Sigmoid colon (tissue), 6 donors: ENCODE measurements at regions not wholly inside any gene's neighbourhood (a gene's known extent, or its start where the extent isn't known, plus 50 kb on each side); places are given as distances from the start of the nearest gene placed in this dataset.

Experiments used
- DNase-seq: peaks from one replicate; pipeline ENCODE4 v3.0.0-alpha.2; 2019
- H3K27ac ChIP-seq, 4 donors: fragments of 200-600 bp; sonication (generic); one replicate each; pipeline ENCODE4 v1.5.1; 2016 to 2019; ENCODE audit warnings: mild to moderate bottlenecking in 1 of 4
- H3K27me3 ChIP-seq, 3 donors: fragments of 200-600 bp; sonication (generic); one replicate each; pipeline ENCODE4 v1.5.1; 2019; ENCODE audit warnings: mild to moderate bottlenecking in 1 of 3
- H3K36me3 ChIP-seq, 4 donors: fragments of 200-600 bp; sonication (generic); one replicate each; pipeline ENCODE4 v1.5.1; 2016 to 2019
- H3K4me1 ChIP-seq, 4 donors: fragments of 200-600 bp; sonication (generic); one replicate each; pipeline ENCODE4 v1.5.1; 2017 to 2019
- H3K4me3 ChIP-seq, 4 donors: fragments of 200-600 bp; sonication (generic); one replicate each; pipeline ENCODE4 v1.5.1; 2017 to 2019; ENCODE audit warnings: mild to moderate bottlenecking in 2 of 4, moderate library complexity in 1 of 4
- H3K9me3 ChIP-seq, 4 donors: fragments of 200-600 bp in 3 of 4; sonication (generic) in 3 of 4; one replicate each; pipeline versions ENCODE4 v1.5.1 to v1.6.1; 2013 to 2019
- EP300 ChIP-seq, 4 donors: sonication (generic); formaldehyde crosslinking; IDR thresholded peaks; one replicate each; pipeline ENCODE4 v1.6.1; 2017; ENCODE audit warnings: antibody characterized with exemption in 4 of 4
- POLR2A ChIP-seq, 2 donors: fragments of 450-650 bp; IDR thresholded peaks; one replicate each; pipeline ENCODE4 v1.6.1; 2016; ENCODE audit warnings: antibody characterized with exemption in 2 of 2, mild to moderate bottlenecking in 2 of 2, moderate library complexity in 2 of 2
- POLR2AphosphoS5 ChIP-seq, 4 donors: sonication (generic); formaldehyde crosslinking; IDR thresholded peaks; one replicate each; pipeline ENCODE4 v1.6.1; 2017; ENCODE audit warnings: antibody characterized with exemption in 4 of 4
- WGBS, 2 donors: extraction: QIAGEN DNeasy Blood & Tissue Kit; methylation state at CpG; one replicate each; pipeline ENCODE4 v1.1.7; 2013; 5-methylcytosine and 5-hydroxymethylcytosine counted together
- intact Hi-C: fragments of 100-400 bp; cut with DNase I; formaldehyde crosslinking; loops from one replicate; pipeline ENCODE4 v1.15.1; 2023
- TF ChIP-seq, protein P1 (sequence below), 4 experiments: fragments of 450-650 bp in 3 of 4; fragments of 200-600 bp in 1 of 4; IDR thresholded peaks; one replicate each; pipeline ENCODE4 v1.5.1; 2016 to 2019; ENCODE audit warnings: antibody characterized with exemption in 4 of 4, mild to moderate bottlenecking in 3 of 4, moderate library complexity in 2 of 4
- donor health status: healthy with polysubstance abuse.
- donor health status: healthy.

DNA sequence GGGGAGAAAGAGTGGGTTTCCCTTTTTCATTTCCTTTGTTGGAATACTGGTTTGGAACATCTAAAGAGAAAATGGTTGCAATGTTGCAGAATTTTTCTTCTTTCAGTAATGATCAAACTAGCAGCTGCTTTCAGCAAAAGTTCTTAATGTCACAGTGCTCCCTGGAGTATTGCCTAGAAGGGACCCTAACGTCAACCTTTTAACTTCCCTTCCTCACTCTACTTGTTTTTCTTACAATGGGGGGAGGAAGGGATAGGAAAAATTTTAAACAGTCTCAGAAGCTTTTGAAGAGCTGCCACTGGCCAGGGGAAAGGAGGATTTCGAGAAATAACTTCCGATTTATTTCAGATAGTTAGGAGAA lies 521.8 kb downstream of the MED13L start:
- Histone ChIP-seq H3K27ac (no peak overlapping the region), H3K4me3 (no peak overlapping the region), H3K4me1 (no peaks in the 10 kb centered on the region), H3K36me3 (no peaks in the 10 kb centered on the region), H3K27me3 (peaks cover 0 to 47% (median 4%) of the 10 kb centered on the region in 3 donors), H3K9me3 (no peaks in the 10 kb centered on the region)
- no peak for DNase-seq
- TF ChIP-seq POLR2A (IDR thresholded peaks at IDR 0.05) (no peak), POLR2AphosphoS5 (IDR thresholded peaks at IDR 0.05) (no peak), EP300 (IDR thresholded peaks at IDR 0.05) (no peak)
- TF ChIP-seq, protein P1, sequence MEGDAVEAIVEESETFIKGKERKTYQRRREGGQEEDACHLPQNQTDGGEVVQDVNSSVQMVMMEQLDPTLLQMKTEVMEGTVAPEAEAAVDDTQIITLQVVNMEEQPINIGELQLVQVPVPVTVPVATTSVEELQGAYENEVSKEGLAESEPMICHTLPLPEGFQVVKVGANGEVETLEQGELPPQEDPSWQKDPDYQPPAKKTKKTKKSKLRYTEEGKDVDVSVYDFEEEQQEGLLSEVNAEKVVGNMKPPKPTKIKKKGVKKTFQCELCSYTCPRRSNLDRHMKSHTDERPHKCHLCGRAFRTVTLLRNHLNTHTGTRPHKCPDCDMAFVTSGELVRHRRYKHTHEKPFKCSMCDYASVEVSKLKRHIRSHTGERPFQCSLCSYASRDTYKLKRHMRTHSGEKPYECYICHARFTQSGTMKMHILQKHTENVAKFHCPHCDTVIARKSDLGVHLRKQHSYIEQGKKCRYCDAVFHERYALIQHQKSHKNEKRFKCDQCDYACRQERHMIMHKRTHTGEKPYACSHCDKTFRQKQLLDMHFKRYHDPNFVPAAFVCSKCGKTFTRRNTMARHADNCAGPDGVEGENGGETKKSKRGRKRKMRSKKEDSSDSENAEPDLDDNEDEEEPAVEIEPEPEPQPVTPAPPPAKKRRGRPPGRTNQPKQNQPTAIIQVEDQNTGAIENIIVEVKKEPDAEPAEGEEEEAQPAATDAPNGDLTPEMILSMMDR (IDR thresholded peaks at IDR 0.05), result no peak
- WGBS, 2 donors, result 42 to 73% methylated on average over 3 of the region's 3 CpGs
- intact Hi-C loops, result loop anchor here (5.0 kb wide), 1 partner anchor 162 kb away; no protein-coding TSS in a partner anchor

DNA sequence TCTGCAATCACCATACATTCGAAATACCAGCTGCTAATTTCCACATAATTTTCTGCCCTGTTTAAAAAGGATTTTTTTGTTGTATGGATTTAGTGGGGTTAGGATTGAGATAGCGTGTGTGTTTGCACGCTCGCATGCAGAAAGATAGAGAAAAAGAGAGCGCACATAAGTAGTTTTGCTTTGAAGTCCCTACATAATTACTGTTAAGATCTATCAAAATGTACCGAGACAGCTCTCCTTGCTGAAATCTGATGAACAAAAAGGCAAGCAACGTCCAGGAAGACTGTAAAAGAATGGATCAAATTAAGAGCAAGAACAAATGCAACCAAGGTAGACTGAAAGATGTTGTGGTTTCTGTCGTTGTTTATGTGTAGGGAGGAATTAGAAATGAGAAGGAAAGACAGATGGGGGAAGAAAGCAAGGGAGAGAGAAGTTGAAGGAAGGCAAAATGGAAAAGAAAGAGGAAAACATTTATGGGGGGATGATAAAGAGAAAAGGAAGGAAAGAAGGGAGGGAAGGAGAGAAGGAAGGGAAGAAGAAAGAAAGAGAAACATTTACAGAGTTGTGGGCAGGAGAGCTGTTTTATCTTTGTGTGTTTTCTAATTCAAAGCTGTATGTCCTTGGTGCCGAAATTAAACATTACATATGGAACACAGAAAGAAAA lies 522.3 kb downstream of the MED13L start:
- TF ChIP-seq, protein P1 (IDR thresholded peaks at IDR 0.05), result no peak
- no peak overlapping the region for H3K27ac ChIP-seq
- no peaks in the 10 kb centered on the region for H3K9me3 ChIP-seq
- peaks cover 0 to 47% (median 4%) of the 10 kb centered on the region in 3 donors for H3K27me3 ChIP-seq
- no peak for DNase-seq
- no peaks in the 10 kb centered on the region for H3K4me1 ChIP-seq
- intact Hi-C loops, result loop anchor here (5.0 kb wide), 1 partner anchor 162 kb away; no protein-coding TSS in a partner anchor
- no peak overlapping the region for H3K4me3 ChIP-seq
- 73 to 81% methylated on average over 9 of the region's 9 CpGs for WGBS, 2 donors
- no peaks in the 10 kb centered on the region for H3K36me3 ChIP-seq

DNA sequence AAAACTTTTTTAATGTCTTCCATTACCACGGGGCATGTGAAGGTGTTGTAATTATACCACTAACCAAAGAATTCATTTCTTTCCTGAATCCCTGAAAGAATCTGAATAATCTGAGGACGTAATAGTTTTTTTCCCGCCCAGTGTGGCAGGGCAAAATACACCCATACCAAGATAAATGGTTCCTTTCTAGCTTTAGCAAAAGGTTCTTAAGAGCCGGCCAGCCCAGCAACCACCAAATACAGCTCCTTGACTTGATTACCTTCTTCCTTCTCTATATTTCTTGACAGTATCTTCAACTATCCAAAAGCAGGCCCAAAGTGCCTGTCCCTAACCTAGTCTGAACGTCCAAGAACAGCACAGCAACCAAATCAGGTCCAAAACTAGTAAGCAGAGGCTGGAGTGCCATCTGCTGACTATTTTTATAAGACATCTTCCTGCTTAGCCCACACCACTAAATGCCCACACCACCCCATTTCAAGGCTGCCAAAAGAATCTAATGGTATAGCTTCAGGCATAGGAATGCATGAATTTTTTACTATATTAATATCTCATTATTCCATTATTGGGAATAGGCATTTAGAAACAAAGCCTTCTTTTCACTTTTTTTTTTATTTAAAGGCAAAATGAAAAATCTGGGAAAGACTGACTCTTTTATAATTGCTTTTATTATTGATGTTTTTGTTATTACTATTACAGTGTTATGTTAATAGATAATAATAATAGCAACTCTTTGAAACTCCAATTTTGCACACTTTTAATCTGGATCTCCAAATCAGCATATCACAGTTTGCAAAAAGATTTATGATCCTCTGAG lies 524.4 kb downstream of the MED13L start:
- 65 to 69% methylated on average over 5 of the region's 5 CpGs for WGBS, 2 donors
- Histone ChIP-seq H3K9me3 (no peaks in the 10 kb centered on the region), H3K27ac (no peak overlapping the region), H3K27me3 (peaks cover 0 to 45% (median 4%) of the 10 kb centered on the region in 3 donors), H3K4me3 (no peak overlapping the region), H3K36me3 (no peaks in the 10 kb centered on the region), H3K4me1 (no peaks in the 10 kb centered on the region)
- DNase-seq, result no peak
- intact Hi-C loops, result loop anchor here (1.0 to 5.0 kb wide), 2 partner anchors 1071 to 1091 kb away; partner anchors contain the start of gene TBX3
- TF ChIP-seq EP300 (IDR thresholded peaks at IDR 0.05) (no peak), POLR2AphosphoS5 (IDR thresholded peaks at IDR 0.05) (no peak), POLR2A (IDR thresholded peaks at IDR 0.05) (no peak)
- TF ChIP-seq, protein P1 (IDR thresholded peaks at IDR 0.05), result peak; percentile 44 to 72 (median 59)

DNA sequence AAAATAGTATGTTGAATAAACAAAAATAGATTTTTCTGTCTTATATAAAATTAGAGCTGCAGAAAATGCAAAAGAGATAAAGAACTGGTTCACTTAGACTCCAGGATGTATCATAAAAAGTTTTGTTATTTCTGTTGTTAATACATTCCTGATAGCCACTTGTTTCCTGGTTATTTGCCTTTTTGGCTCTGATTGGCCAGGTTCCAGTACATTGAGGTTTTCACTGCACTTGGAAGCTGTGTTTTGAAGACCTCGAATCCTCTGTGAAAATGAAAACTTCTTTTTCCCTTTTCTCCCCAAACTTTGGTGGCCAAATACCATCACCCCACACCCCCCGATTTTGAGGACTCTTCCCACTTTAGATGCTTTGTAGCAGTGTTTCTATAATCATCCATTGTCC lies 525.3 kb downstream of the MED13L start:
- H3K4me3 ChIP-seq, result no peak overlapping the region
- no peaks in the 10 kb centered on the region for H3K4me1 ChIP-seq
- TF ChIP-seq, protein P1 (IDR thresholded peaks at IDR 0.05), result no peak
- TF ChIP-seq POLR2AphosphoS5 (IDR thresholded peaks at IDR 0.05) (no peak), EP300 (IDR thresholded peaks at IDR 0.05) (no peak), POLR2A (IDR thresholded peaks at IDR 0.05) (no peak)
- intact Hi-C loops, result loop anchor here (5.0 kb wide), 1 partner anchor 1070 kb away; the partner anchor contains the start of gene TBX3
- DNase-seq, result no peak
- peaks cover 0 to 38% (median 4%) of the 10 kb centered on the region in 3 donors for H3K27me3 ChIP-seq
- no peak overlapping the region for H3K27ac ChIP-seq
- H3K36me3 ChIP-seq, result no peaks in the 10 kb centered on the region
- WGBS, 2 donors, result 52 to 69% methylated on average over 2 of the region's 2 CpGs
- H3K9me3 ChIP-seq, result no peaks in the 10 kb centered on the region
